NT2/D1 (cell line): ENCODE measurements at regions not wholly inside any gene's neighbourhood (a gene's known extent, or its start where the extent isn't known, plus 50 kb on each side); places are given as distances from the start of the nearest gene placed in this dataset.

ENCODE experiments used
- SUZ12 ChIP-seq: IDR thresholded peaks from 2 replicates; pipeline ENCODE4 v1.6.1; 2011; ENCODE audit not compliant: insufficient read length, insufficient read depth; ENCODE audit errors: extremely low read depth
- YY1 ChIP-seq: IDR thresholded peaks from 2 replicates; pipeline ENCODE4 v1.6.1; 2011; ENCODE audit not compliant: insufficient read length, insufficient read depth

DNA sequence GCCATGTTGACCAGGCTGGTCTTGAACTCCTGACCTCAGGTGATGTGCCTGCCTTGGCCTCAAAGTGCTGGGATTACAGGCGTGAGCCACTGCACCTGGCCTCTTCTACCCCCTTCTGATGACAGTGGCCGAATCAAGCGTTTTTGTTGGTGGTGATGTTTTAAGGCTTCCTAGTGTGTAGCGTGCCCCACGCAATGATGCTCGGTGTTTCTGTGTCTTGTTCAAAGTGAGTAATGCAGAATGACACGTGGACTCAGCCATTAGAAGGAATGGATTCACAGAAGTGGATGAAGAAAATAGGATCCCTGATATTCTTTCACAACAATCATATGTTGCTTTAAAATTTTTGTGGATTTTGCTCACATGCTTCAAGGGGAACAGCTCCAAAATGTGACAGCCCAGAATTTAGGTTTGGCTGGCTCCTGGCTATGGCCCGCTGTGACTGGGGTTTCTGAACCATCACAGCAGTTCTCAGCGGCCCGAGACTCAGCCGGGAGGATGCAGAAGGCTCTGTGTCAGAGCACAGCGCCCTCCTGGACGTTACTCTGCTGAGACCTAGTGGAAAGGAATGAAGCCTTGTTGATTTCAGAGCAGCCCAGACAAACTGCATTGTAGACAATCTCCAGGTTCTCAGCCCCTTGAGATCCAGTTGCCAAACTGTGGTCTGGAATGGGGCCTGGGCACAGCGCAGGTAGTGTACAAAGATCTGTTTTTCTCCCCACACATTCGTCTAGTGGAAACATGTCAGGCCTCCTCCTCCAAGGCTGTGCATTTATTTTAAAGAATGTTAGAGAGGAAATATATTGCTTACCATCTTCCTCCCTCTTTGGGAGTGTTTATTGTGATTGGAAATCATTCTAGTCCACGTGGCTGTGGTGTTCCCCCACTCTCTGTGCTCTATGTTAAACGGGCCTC is 57.6 kb upstream of the TIAM2 start:
- no peak for TF ChIP-seq YY1
- TF ChIP-seq SUZ12, result no peak
